Endothelial cell of umbilical vein (primary cell): ENCODE measurements at regions not wholly inside any gene's neighbourhood (a gene's known extent, or its start where the extent isn't known, plus 50 kb on each side); places are given as distances from the start of the nearest gene placed in this dataset.

ENCODE experiments used
- BruUV-seq: library from RNA; stranded (reverse); fragments of 400-500 nt; replicated peaks from 2 replicates; lab custom pipeline; 2021; lab: Mats Ljungman, UMichigan
- CTCF ChIA-PET: fragments of 300-600, 350-600 bp; sonication (Branson Sonifier 250); formaldehyde crosslinking; loops from one replicate; lab custom pipeline; 2021; ENCODE audit warnings: antibody characterized with exemption, inconsistent platforms; lab: Charles Lee
- POLR2A ChIA-PET: fragments of 300-600, 350-600 bp; sonication (Branson Sonifier 250); formaldehyde crosslinking; loops from one replicate; lab custom pipeline; 2021; ENCODE audit warnings: antibody characterized with exemption, inconsistent platforms; lab: Charles Lee
- DNase-seq: peaks from one replicate; pipeline ENCODE4 v3.0.0-alpha.2; 2011; ENCODE audit warnings: low read depth, low spot score
- FAIRE-seq: peaks from 2 replicates; lab custom pipeline; 2011; peaks lifted over from hg19 to GRCh38; lab: Jason Lieb, UNC
- H2AFZ ChIP-seq: 2 replicates; pipeline ENCODE4 v1.6.0; 2012; ENCODE audit warnings: low read depth, low read length, control low read depth, inconsistent platforms
- H3K27ac ChIP-seq: 2 replicates; pipeline ENCODE4 v1.5.1; 2011; ENCODE audit warnings: low read depth, mild to moderate bottlenecking, control low read depth, low read length, moderate library complexity; ENCODE audit not compliant: insufficient read depth
- H3K27me3 ChIP-seq, 2 experiments: 2 replicates each; pipeline versions ENCODE4 v1.6.0 to v1.6.1; 2011; ENCODE audit warnings: low read length in 2 of 2, mixed read lengths in 1 of 2; ENCODE audit not compliant: control insufficient read depth in 2 of 2, insufficient read depth in 2 of 2
- H3K36me3 ChIP-seq, 2 experiments: 2 replicates in 1 of 2; 3 replicates in 1 of 2; pipeline ENCODE4 v1.5.1; 2011; ENCODE audit warnings: low read length in 2 of 2, mild to moderate bottlenecking in 1 of 2, moderate library complexity in 1 of 2; ENCODE audit not compliant: control insufficient read depth in 2 of 2, insufficient read depth in 2 of 2; ENCODE audit errors: extremely low read depth in 1 of 2
- H3K4me1 ChIP-seq: 3 replicates; pipeline ENCODE4 v1.5.1; 2011; ENCODE audit warnings: mild to moderate bottlenecking, low read length; ENCODE audit not compliant: control insufficient read depth, insufficient read depth; ENCODE audit errors: extremely low read depth
- H3K4me2 ChIP-seq: 2 replicates; pipeline ENCODE4 v1.6.1; 2011; ENCODE audit warnings: low read length, control low read depth, mixed read lengths; ENCODE audit not compliant: insufficient read depth
- H3K4me3 ChIP-seq, 3 experiments: fragments of 200-600 bp in 1 of 3; sonication (generic), shearing (Covaris generic) in 1 of 3; replicated peaks in 1 of 3; 2 replicates each; pipeline ENCODE4 v1.5.1; 2011 to 2016; ENCODE audit warnings: control low read depth in 3 of 3, low read length in 3 of 3, mild to moderate bottlenecking in 2 of 3, inconsistent platforms in 1 of 3, low read depth in 1 of 3, moderate library complexity in 1 of 3; ENCODE audit not compliant: insufficient read depth in 1 of 3
- H3K79me2 ChIP-seq: 2 replicates; pipeline ENCODE4 v1.6.0; 2012; ENCODE audit warnings: low read length, inconsistent platforms; ENCODE audit not compliant: control insufficient read depth, insufficient read depth
- H3K9ac ChIP-seq: replicated peaks from 2 replicates; pipeline ENCODE3; 2011; ENCODE audit warnings: low read length, control low read depth; ENCODE audit not compliant: insufficient read depth; ENCODE audit errors: extremely low read depth
- H3K9me1 ChIP-seq: replicated peaks from 3 replicates; pipeline ENCODE4 v1.6.0; 2011; ENCODE audit warnings: mild to moderate bottlenecking, low read length; ENCODE audit not compliant: control insufficient read depth, insufficient read depth; ENCODE audit errors: extremely low read depth
- H3K9me3 ChIP-seq: replicated peaks from 2 replicates; pipeline ENCODE4 v1.5.1; 2012; ENCODE audit warnings: low read length, inconsistent platforms; ENCODE audit not compliant: control insufficient read depth, insufficient read depth
- H4K20me1 ChIP-seq: replicated peaks from 2 replicates; pipeline ENCODE3; 2011; ENCODE audit warnings: mild to moderate bottlenecking, low read length; ENCODE audit not compliant: control insufficient read depth, insufficient read depth; ENCODE audit errors: extremely low read depth
- EZH2 ChIP-seq: IDR thresholded peaks from 2 replicates; pipeline ENCODE4 v1.6.1; 2012; ENCODE audit warnings: borderline replicate concordance, low read depth, mild to moderate bottlenecking, moderate library complexity, low read length, inconsistent platforms; ENCODE audit not compliant: severe bottlenecking
- FOS ChIP-seq: IDR thresholded peaks from 2 replicates; pipeline ENCODE4 v1.6.1; 2011; ENCODE audit warnings: mild to moderate bottlenecking, low read length, moderate library complexity, borderline replicate concordance; ENCODE audit not compliant: insufficient read depth
- GATA2 ChIP-seq: IDR thresholded peaks from 2 replicates; pipeline ENCODE4 v1.7.0; 2011; ENCODE audit warnings: low read depth, mild to moderate bottlenecking, moderate library complexity, mixed read lengths, low read length; ENCODE audit not compliant: insufficient read length, insufficient read depth
- JUN ChIP-seq: IDR thresholded peaks from 2 replicates; pipeline ENCODE4 v1.6.1; 2011; ENCODE audit warnings: borderline replicate concordance, low read depth; ENCODE audit not compliant: insufficient read length, insufficient read depth
- MYC ChIP-seq: IDR thresholded peaks from one replicate; pipeline ENCODE4 v1.6.1; 2011; ENCODE audit warnings: mild to moderate bottlenecking, low read depth, low read length
- POLR2A ChIP-seq: IDR thresholded peaks from 2 replicates; pipeline ENCODE4 v1.6.1; 2012; ENCODE audit warnings: low read depth, mild to moderate bottlenecking, control low read depth, low read length
- POLR2AphosphoS5 ChIP-seq: IDR thresholded peaks from 2 replicates; pipeline ENCODE4 v1.6.1; 2012; ENCODE audit warnings: low read depth, mild to moderate bottlenecking, control low read depth, low read length, moderate library complexity; ENCODE audit not compliant: insufficient read depth
- dilution Hi-C: fragments of 300-500 bp; cut with MboI; formaldehyde crosslinking; loops from one replicate; pipeline ENCODE4 v1.15.0; 2019; ENCODE audit warnings: low sequenced_read_pairs; ENCODE audit not compliant: extremely low pct_ligation_motif_present
- intact Hi-C: fragments of 100-400 bp; cut with micrococcal nuclease; formaldehyde crosslinking; loops from one replicate; pipeline ENCODE4 v1.10.0; 2022
- TF ChIP-seq, protein P1 (sequence below): IDR thresholded peaks from 2 replicates; pipeline ENCODE4 v1.6.1; 2011; ENCODE audit not compliant: insufficient read depth, insufficient read length
- TF ChIP-seq, protein P2 (sequence below), 2 donors: IDR thresholded peaks; 1 replicate in 1 of 2; 2 replicates in 1 of 2; pipeline ENCODE4 v1.5.1; 2011; ENCODE audit warnings: low read length in 2 of 2, mild to moderate bottlenecking in 2 of 2, moderate library complexity in 2 of 2, control low read depth in 1 of 2, inconsistent platforms in 1 of 2, low read depth in 1 of 2; ENCODE audit not compliant: insufficient read depth in 1 of 2; ENCODE audit errors: extremely low read depth in 1 of 2

DNA sequence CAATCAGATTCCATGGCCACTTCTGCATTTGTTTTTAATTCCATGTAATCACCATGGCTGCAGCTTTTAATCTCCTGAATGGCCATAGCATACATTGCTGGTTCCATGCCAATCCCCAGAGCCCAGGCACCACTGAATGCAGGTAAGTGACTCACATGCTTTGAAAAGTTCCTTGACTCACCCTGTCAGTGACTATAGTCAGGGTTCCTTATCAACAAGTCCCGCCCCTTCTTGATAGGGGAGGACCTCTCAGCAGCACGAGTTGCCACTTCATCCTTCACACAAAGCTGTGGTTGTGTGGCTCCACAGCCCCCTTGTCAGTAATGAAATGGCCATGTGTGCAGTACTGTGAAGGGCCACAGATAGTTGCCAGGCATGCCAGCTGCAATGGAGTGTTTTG is 516.6 kb downstream of the PPARGC1A start:
- H2AFZ ChIP-seq: no peak overlapping the region
- dilution Hi-C loops (no loop called here), intact Hi-C loops (no loop called here)
- ChIA-PET POLR2A (no interaction called here), CTCF (no interaction called here)
- H3K79me2 ChIP-seq: no peaks in the 10 kb centered on the region
- no peak overlapping the region for H3K9ac ChIP-seq
- no peaks in the 10 kb centered on the region for H3K4me1 ChIP-seq
- TF ChIP-seq, protein P1, sequence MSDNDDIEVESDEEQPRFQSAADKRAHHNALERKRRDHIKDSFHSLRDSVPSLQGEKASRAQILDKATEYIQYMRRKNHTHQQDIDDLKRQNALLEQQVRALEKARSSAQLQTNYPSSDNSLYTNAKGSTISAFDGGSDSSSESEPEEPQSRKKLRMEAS: no peak
- TF ChIP-seq MYC: no peak
- no peak for TF ChIP-seq POLR2AphosphoS5
- TF ChIP-seq EZH2: no peak
- TF ChIP-seq FOS: no peak
- TF ChIP-seq GATA2: no peak
- no peak for TF ChIP-seq JUN
- TF ChIP-seq, protein P2, sequence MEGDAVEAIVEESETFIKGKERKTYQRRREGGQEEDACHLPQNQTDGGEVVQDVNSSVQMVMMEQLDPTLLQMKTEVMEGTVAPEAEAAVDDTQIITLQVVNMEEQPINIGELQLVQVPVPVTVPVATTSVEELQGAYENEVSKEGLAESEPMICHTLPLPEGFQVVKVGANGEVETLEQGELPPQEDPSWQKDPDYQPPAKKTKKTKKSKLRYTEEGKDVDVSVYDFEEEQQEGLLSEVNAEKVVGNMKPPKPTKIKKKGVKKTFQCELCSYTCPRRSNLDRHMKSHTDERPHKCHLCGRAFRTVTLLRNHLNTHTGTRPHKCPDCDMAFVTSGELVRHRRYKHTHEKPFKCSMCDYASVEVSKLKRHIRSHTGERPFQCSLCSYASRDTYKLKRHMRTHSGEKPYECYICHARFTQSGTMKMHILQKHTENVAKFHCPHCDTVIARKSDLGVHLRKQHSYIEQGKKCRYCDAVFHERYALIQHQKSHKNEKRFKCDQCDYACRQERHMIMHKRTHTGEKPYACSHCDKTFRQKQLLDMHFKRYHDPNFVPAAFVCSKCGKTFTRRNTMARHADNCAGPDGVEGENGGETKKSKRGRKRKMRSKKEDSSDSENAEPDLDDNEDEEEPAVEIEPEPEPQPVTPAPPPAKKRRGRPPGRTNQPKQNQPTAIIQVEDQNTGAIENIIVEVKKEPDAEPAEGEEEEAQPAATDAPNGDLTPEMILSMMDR (IDR thresholded peaks at IDR 0.05; ENCODE audit: extremely low read depth in 1 of 2, insufficient read depth in 1 of 2, low read depth in 1 of 2, low read length in 2 of 2): no peak
- TF ChIP-seq POLR2A: no peak
- H3K27me3 ChIP-seq: no peaks in the 10 kb centered on the region
- no peak overlapping the region for H3K4me2 ChIP-seq
- no TSS peak for BruUV-seq
- H3K27ac ChIP-seq: no peak overlapping the region
- H3K9me1 ChIP-seq: no peaks in the 10 kb centered on the region
- H4K20me1 ChIP-seq: no peaks in the 10 kb centered on the region
- no peaks in the 10 kb centered on the region for H3K36me3 ChIP-seq
- H3K4me3 ChIP-seq: no peak overlapping the region
- no peak for DNase-seq
- peaks cover 1% of the 10 kb centered on the region for H3K9me3 ChIP-seq
- no peak for FAIRE-seq
